ENCODE measurements at regions not wholly inside any gene's neighbourhood (a gene's known extent, or its start where the extent isn't known, plus 50 kb on each side); places are given as distances from the start of the nearest gene placed in this dataset.

DNA sequence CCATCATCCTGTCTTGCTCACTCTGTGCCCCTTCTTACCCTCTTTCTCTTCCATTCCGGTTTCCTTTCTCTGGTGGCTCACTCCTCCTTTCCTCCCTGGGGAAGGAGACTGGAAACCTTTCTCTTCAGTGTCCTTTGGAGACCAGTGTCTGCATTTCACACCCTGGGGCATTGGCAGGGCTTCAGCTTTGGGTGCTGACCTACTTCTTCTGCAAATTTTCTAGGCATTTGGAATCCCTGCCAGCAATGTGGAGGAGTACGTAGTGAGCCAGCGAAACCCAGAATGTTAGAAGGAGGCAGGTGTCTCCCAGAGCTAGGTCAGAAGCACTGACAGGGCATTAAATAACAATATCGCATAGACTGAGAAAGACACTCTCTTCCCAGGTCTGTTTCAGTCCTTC is 122.2 kb downstream of the SLC28A3 start:
- H3K4me3 ChIP-seq (ENCODE audit: low read depth, low read length): no peak overlapping the region
- TF ChIP-seq, protein P1, sequence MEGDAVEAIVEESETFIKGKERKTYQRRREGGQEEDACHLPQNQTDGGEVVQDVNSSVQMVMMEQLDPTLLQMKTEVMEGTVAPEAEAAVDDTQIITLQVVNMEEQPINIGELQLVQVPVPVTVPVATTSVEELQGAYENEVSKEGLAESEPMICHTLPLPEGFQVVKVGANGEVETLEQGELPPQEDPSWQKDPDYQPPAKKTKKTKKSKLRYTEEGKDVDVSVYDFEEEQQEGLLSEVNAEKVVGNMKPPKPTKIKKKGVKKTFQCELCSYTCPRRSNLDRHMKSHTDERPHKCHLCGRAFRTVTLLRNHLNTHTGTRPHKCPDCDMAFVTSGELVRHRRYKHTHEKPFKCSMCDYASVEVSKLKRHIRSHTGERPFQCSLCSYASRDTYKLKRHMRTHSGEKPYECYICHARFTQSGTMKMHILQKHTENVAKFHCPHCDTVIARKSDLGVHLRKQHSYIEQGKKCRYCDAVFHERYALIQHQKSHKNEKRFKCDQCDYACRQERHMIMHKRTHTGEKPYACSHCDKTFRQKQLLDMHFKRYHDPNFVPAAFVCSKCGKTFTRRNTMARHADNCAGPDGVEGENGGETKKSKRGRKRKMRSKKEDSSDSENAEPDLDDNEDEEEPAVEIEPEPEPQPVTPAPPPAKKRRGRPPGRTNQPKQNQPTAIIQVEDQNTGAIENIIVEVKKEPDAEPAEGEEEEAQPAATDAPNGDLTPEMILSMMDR (IDR thresholded peaks at IDR 0.05; ENCODE audit: borderline replicate concordance, insufficient read depth, low read depth, low read length): no peak

DNA sequence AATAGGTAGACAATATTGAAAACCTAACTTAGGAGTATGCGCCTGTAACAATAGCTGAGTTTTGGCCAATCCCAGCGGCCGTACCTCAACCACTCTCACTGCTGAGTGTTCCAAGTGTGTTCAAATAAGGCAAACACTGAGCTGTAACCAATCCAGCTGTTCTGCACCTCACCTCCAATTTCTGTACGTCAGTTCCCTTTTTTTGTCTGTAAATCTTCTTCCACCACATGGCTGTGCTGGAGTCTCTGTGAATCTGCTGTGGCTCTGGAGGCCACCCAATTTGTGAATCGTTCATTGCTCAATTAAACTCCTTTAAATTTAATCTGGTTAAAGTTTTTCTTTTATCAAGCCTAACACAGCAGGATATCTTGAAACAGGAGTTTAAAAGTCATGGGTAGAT is 116.3 kb downstream of the SLC28A3 start:
- TF ChIP-seq, protein P1 (IDR thresholded peaks at IDR 0.05; ENCODE audit: borderline replicate concordance, insufficient read depth, low read depth, low read length): no peak
- H3K4me3 ChIP-seq (ENCODE audit: low read depth, low read length): no peak overlapping the region
